ENCODE measurements at regions not wholly inside any gene's neighbourhood (a gene's known extent, or its start where the extent isn't known, plus 50 kb on each side); places are given as distances from the start of the nearest gene placed in this dataset.

DNA sequence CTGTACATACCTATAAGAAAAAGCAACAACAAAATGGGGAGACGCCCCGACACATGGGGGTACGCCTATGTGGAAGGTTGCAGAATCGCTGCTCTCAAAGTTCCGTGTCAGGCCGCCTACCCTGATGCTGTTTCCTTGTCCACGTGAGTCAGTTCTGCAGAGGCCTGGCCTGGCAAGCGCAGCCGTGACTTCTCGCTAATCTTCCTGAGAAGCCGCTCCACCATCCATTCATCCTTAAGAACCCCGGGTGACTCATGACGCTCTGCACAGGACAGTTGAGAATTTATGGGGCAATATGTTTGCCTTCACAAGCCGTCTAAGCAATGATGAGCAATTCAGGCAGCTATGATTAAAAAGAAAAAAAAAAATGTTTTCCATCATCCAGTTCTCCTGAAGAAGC, 122.3 kb upstream of the TMPRSS2 start:
- TF ChIP-seq, protein P1, sequence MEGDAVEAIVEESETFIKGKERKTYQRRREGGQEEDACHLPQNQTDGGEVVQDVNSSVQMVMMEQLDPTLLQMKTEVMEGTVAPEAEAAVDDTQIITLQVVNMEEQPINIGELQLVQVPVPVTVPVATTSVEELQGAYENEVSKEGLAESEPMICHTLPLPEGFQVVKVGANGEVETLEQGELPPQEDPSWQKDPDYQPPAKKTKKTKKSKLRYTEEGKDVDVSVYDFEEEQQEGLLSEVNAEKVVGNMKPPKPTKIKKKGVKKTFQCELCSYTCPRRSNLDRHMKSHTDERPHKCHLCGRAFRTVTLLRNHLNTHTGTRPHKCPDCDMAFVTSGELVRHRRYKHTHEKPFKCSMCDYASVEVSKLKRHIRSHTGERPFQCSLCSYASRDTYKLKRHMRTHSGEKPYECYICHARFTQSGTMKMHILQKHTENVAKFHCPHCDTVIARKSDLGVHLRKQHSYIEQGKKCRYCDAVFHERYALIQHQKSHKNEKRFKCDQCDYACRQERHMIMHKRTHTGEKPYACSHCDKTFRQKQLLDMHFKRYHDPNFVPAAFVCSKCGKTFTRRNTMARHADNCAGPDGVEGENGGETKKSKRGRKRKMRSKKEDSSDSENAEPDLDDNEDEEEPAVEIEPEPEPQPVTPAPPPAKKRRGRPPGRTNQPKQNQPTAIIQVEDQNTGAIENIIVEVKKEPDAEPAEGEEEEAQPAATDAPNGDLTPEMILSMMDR (IDR thresholded peaks at IDR 0.05) = no peak
- no peak for TF ChIP-seq POLR2A (IDR thresholded peaks at IDR 0.05)

Measured in thyroid gland (tissue), 4 donors.